NCI-H2227 treated with DMSO at 0.1 percent for 48 hours (cell line): ENCODE measurements at regions not wholly inside any gene's neighbourhood (a gene's known extent, or its start where the extent isn't known, plus 50 kb on each side); places are given as distances from the start of the nearest gene placed in this dataset.
"Not testable (repeated sequence)": the region's sequence is repeated elsewhere in the genome, so short reads cannot be mapped to it uniquely, and the experiment has no call there.

Experiments used
- DNase-seq: peaks from one replicate; lab custom pipeline; 2025; lab: John Stamatoyannopoulos, UW

DNA sequence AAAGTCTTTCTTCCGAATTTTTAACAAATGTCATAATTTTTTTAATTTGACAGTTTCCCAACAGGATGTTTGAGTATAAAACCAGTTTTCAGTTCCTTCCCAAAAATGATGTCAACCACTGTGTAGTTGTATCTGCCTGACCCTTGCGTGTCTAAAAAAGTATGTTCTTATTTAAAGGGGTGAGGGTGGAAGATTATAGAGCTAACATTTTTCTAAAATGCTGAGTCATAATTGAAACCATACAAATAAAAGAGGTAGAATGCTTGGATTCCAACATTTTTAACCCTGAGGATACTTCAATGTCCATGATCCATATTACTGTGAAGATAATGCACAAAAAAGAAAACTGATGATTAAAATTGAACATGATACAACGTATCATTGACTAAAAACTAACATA, 1388.8 kb downstream of the UQCRFS1 start:
- DNase-seq: no peak

DNA sequence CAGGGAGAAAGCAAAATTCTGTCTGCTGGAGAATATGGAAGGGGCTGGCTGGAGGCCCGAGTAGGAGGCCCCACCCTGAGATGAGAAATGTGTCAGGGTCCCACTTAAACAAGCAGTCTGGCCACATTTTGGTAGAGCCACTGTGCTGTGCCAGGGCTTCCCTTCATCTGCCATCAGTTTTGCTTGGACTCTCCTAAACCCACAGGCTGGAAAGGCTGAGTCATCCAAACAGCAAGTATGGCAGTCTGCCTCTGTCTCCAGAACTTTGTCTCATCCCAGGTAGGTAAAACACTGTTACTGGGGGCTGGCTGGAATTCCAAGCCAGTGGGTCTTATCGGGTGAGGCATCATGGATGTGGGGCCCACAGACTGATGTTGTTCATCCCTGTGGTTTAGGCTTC, 1390.6 kb downstream of the UQCRFS1 start:
- DNase-seq: no peak

- no peak for DNase-seq
These were observed 1391.4 kb downstream of the UQCRFS1 start for GRCh38 chr19:27821418-27822018.

DNA sequence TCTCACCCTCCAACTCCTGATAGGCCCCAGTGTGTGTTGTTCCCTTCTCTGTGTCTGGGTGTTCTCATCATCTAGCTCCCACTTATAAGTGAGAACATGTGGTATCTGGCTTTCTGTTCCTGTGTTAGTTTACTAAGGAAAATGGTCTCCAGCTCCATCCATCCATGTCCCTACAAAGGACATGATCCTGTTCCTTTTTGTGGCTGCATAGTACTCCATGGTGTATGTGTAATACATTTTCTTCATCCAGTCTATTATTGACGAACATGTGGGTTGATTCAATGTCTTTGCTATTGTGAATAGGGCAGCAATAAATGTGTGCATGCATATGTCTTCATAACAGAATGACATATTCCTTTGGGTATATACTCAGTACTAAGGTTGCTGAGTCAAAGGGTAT, 1397.0 kb downstream of the UQCRFS1 start:
- no peak for DNase-seq

DNA sequence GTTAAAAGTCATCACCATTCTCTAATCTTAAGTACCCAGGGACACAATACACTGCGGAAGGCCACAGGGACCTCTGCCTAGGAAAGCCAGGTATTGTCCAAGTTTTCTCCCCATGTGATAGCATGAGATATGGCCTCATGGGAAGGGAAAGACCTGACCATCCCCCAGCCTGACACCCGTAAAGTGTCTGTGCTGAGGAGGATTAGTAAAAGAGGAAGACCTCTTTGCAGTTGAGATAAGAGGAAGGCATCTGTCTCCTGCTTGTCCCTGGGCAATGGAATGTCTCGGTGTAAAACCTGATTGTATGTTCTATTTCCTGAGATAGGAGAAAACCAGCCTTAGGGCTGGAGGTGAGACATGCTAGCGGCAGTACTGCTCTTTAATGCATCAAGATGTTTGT, 1398.1 kb downstream of the UQCRFS1 start:
- not testable (repeated sequence) for DNase-seq

GRCh38 chr19:27814274-27814673, 1398.7 kb downstream of the UQCRFS1 start:
- not testable (repeated sequence) for DNase-seq

GRCh38 chr19:27806471-27807070, 1406.4 kb downstream of the UQCRFS1 start:
- no peak for DNase-seq

GRCh38 chr19:27805848-27806247, 1407.1 kb downstream of the UQCRFS1 start:
- DNase-seq: no peak

DNA sequence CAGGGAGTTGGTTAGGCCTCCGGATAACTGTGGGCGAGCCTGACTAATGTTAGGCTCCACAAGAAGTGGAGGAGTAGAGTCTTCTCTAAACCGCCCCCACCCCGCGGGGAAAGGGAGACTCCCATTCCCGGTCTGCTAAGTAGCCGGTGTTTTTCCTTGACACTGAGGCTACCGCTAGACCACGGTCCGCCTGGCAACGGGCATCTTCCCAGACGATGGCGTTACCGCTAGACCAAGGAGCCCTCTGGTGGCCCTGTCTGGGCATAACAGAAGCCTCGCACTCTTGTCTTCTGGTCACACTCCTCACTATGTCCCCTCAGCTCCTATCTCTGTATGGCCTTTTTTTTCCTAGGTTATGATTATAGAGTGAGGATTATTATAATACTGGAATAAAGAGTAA, 1410.7 kb downstream of the UQCRFS1 start:
- DNase-seq: not testable (repeated sequence)

DNA sequence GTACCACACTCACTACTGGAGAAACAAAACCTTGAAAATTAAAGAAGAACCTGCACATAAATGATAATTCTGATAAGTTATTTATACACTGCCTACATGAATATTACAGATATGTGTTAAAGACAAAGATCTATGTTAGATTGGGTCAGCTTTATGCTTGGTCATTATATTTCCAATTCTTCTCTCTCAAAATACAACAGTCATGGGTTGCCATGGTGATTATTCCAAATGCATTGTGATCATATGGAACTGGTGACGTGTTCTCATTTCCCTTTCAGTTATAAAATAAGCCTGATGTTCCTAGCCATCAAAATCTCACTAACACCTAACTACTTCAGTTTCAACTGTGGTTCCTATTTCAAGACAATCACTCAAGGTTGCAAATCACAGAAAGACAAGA, 1416.4 kb downstream of the UQCRFS1 start:
- no peak for DNase-seq

DNA sequence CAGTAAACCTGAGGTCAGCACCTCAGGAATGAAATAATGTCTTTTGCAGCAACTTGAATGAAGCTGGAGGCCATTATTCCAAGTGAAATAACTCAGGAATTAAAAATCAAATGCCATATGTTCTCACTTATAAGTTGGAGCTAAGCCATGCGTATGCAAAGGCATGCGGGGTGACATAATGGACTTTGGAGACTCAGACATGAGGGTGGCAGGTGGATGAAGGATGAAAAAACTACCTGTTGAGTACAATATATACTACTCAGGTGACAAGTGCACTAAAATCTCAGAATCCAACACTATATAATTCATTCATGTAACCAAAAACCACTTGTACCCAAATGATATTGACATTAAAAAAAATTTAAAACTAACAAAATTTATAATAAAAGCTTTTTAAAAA, 1416.9 kb downstream of the UQCRFS1 start:
- no peak for DNase-seq

- no peak for DNase-seq
These were observed 1417.6 kb downstream of the UQCRFS1 start for GRCh38 chr19:27795369-27795768.

DNA sequence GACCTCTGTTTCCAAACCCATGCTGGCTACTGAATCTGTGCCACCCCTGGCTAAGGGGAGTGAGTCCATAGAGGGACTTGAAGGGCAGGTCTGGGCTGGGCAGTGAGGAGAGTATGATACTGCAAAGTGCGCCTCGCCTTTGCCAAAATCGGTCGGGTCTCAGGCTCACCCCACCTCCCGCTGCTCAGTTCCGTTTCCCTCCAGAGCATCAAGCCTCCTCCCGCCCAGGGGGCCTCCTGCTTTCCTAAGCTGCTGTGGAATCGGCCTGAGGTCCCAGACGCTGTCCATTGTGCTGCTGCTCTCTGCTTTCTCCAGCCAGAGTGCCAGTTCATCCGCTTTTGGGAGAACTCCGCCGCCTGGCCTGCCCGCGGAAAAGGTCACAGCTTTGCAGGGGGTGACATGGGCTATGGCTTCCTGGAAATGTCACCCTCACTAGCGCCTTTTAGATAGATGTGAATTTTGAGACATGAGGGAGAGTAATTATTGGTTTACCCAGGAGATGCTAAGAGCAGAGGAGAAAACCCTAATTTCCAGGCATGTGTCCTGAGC, 1418.4 kb downstream of the UQCRFS1 start:
- DNase-seq: no peak

DNA sequence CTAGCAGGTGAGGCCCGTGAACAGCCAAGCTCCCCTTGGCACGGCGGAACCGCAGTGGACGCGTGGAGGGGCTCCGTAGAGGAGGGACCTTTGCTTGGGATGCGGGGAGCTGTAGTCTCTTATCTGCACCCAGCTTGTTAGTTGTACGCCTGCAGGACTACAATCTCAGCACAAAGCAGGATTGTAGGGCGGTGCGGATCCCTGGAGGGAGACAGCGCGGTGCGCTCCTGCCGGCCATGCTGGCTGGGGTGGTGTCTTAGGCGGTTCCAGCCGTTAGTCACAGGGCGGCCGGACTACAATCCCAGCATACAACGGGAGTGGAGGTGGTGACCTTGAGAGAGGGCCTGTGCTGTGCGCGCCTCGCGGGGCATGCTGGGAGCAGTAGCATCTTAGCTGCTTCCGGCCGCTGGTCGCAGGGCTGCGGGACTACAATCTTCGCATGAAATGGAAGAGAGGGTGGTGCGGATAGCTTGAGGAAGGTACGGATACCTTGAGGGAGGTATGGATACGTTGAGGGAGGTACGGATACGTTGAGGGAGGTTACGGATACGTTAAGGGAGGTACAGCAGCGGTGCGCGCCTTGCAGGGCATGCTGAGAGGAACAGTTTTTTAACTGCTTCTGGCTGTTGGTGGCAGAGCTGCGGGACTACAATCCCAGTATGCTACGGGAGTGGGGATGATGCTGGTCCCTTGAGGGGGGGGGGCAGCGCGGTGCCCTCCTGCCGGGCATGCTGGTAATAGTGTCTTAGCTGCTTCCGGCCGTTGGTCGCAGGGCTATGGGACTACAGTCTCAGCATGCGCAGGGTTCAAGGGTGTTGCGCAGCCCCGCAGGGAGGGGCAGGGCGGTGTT, 1419.1 kb downstream of the UQCRFS1 start:
- DNase-seq: peak; percentile 99

GRCh38 chr19:27793128-27793643, 1419.8 kb downstream of the UQCRFS1 start:
- peak; percentile 99 for DNase-seq

DNA sequence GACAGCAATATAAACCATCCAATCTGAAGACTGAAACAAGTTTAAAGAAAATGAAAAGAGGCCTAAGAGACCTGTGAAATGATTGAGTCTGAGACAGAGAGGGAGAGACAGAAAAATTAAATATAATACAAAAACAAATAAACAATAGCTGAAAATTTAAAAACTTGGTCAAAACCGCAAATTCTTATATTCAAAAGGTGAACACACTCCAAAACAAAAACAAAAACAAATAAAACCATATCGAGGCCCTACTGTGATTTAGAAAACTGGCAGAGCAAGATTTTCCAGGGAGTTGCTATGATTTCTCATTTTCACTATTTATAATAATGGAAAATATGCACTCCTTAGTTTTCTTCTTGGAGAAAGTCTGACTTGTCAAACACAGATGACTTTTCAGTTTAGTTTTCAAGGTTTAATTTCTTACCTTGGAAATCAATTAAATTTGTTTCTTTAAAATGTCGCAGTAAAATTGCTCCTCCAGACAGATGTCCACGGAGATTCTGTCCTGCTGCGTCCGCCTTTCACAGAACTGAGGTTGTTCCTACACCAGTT, 1420.3 kb downstream of the UQCRFS1 start:
- no peak for DNase-seq

DNA sequence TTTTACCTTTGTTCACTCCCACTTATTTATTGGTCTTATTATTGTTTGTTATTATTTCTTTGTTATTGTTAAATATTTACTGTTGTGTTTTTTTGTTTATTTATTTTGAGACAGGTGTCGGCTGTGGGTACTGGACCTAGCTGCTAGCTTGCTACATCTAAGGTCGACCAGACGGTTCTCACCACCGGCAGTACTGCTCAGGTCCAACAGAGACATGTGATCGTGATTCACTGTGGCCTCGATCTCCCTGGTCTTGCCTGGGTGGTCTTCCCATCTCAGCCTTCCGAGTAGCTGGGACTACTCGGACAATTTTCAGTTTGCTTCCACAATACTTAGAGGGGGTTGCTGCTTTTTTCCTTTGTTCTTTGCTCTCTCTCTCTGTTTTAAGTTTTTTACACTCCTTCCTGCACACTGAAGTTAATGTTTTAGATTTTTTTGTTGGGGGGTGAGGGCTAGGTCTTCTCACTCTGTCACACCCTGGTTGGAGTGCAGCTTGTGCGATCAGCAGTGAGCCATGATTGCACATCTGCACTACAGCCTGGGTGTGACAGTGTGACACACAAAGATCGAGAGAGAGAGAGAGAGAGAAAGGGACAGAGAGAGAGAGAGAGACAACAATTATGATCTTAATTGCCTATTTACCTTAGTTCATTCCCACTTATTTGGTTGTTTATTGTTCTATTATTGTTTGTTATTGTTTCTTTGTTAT, 1432.4 kb downstream of the UQCRFS1 start:
- no peak for DNase-seq

- no peak for DNase-seq
These were observed 1433.0 kb downstream of the UQCRFS1 start for GRCh38 chr19:27779954-27780353.

DNA sequence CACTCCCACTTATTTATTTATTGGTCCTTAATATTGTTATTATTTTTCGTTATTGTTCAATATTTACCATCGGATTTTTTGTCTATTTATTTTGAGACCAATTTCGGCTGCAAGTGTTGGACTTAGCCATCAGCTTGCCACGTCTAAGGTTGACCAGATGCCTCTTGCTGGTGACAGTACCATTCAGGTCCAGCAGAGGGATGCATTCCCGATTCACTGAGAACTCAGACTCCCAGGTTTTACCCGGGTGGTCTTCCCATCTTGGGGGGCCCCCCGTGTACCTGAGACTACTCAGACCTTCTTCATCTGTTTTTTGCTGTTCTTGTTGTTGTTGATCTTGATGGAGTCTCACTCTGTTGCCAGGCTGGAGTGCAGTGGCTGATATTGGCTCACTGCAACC, 1435.2 kb downstream of the UQCRFS1 start:
- no peak for DNase-seq

- no peak for DNase-seq
These were observed 1435.7 kb downstream of the UQCRFS1 start for GRCh38 chr19:27777242-27777641.

DNA sequence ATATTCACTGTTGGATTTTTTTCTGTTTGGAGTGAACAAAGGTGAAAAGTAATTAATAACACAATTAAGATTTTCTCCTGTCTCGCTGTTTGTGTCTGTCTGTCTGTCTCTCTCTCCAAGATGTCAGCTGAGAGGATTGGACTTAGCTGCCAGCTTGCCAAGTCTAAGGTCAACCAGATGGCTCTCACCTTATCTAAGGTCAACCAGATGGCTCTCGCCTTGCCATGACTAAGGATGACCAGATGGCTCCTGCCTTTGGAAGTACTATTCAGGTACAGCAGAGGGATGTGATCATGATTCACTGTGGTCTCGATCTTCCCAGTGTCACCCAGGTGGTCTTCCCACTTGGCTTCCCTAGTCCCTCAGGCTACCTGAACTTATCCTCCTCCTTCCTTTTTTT, 1436.4 kb downstream of the UQCRFS1 start:
- DNase-seq: no peak

DNA sequence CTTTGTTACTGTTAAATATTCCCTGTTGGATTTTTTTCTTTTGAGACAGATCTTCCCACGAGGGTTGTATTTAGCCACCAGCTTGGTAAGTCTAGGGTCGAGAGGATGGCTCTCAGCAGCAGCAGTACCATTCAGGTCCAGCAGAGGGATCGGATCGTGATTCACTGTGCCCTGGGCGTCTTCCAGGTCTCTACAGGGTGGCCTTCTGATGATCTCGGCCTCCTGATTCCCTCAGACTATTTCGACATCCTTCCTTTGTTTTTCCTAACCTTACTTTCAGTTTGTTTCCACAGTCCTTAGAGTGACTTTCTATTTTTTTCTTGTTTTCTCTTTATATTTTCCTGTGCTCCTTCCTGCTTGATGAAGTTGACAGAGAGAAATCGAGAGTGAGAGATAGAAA, 1436.9 kb downstream of the UQCRFS1 start:
- no peak for DNase-seq
